K562 (cell line): ENCODE measurements at regions not wholly inside any gene's neighbourhood (a gene's known extent, or its start where the extent isn't known, plus 50 kb on each side); places are given as distances from the start of the nearest gene placed in this dataset.

Source experiments
- CBX8 ChIP-seq: fragments of 200-600 bp; sonication (generic); IDR thresholded peaks from 2 replicates; pipeline ENCODE4 v1.6.1; 2012; ENCODE audit warnings: borderline replicate concordance, mixed run types, low read depth, mild to moderate bottlenecking, moderate library complexity, mixed read lengths, low read length, control low read depth, inconsistent platforms; ENCODE audit not compliant: poor library complexity, severe bottlenecking; ENCODE audit errors: extremely low read depth
- JUN ChIP-seq, 2 experiments: sonication (generic) in 1 of 2; formaldehyde crosslinking in 1 of 2; IDR thresholded peaks; 2 replicates each; pipeline versions ENCODE4 v1.6.1 to v1.8.0; 2012 to 2022; ENCODE audit warnings: borderline replicate concordance in 2 of 2, mild to moderate bottlenecking in 2 of 2, improper control_type of control experiment in 1 of 2, low read depth in 1 of 2, low read length in 1 of 2, missing genetic modification reagents in 1 of 2
- MXI1 ChIP-seq: IDR thresholded peaks from 2 replicates; pipeline ENCODE4 v1.6.1; 2011; ENCODE audit warnings: low read depth, mild to moderate bottlenecking, improper control_type of control experiment, low read length

DNA sequence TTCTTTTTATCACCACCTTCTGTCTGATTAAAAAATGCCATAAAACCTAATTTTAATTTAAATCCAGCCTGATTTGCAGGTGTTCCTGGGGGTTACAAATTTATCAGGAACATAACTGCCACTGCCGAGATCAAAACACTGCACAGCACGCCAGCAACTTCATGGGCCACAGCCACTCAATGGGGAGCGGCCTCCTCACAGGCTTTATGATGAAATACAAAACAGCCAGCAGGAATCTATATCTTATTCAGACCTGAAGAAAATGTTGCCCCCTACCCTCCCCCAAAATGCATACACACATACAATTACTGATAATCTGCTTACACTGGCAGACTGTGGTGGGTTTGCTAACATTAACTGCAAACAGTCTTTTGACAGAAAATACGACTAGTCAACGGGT is 151.7 kb upstream of the POU5F2 start:
- TF ChIP-seq JUN (IDR thresholded peaks at IDR 0.05; ENCODE audit: borderline replicate concordance, low read depth, low read length) (no peak), JUN (CRISPR knock-in tag; IDR thresholded peaks at IDR 0.05; ENCODE audit: borderline replicate concordance) (no peak), CBX8 (no peak), MXI1 (no peak)
